C4-2B (cell line): ENCODE measurements at regions not wholly inside any gene's neighbourhood (a gene's known extent, or its start where the extent isn't known, plus 50 kb on each side); places are given as distances from the start of the nearest gene placed in this dataset.

Experiments used
- ZFX ChIP-seq: fragments of 450-650 bp; IDR thresholded peaks from 2 replicates; pipeline ENCODE4 v1.6.1; 2017
- TF ChIP-seq, protein P1 (sequence below): fragments of 450-650 bp; conservative IDR thresholded peaks from 2 replicates; pipeline ENCODE4 v1.5.1; 2017; ENCODE audit warnings: mild to moderate bottlenecking

DNA sequence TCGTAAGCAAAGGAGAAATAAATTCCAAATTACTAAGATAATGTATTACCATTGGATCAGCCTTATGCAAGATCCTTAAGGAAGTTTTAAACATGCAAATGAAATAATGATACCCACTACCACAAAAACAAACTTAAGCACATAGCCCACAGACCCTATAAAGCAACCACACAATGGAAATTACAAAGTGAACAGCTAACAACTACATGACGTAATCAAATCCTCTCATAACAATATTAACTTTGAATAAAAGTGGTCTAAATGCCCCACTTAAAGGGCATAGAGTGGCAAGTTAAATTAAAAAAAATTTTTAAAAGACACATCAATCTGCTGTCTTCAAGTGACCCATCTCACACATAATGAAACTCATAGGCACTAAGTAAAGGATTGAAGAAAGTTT lies 397.3 kb upstream of the SEMA3A start:
- TF ChIP-seq, protein P1, sequence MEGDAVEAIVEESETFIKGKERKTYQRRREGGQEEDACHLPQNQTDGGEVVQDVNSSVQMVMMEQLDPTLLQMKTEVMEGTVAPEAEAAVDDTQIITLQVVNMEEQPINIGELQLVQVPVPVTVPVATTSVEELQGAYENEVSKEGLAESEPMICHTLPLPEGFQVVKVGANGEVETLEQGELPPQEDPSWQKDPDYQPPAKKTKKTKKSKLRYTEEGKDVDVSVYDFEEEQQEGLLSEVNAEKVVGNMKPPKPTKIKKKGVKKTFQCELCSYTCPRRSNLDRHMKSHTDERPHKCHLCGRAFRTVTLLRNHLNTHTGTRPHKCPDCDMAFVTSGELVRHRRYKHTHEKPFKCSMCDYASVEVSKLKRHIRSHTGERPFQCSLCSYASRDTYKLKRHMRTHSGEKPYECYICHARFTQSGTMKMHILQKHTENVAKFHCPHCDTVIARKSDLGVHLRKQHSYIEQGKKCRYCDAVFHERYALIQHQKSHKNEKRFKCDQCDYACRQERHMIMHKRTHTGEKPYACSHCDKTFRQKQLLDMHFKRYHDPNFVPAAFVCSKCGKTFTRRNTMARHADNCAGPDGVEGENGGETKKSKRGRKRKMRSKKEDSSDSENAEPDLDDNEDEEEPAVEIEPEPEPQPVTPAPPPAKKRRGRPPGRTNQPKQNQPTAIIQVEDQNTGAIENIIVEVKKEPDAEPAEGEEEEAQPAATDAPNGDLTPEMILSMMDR: no peak
- no peak for TF ChIP-seq ZFX
